Activated CD4-positive, CD25-positive, alpha-beta regulatory T cell treated with anti-CD3 and anti-CD28 coated beads, Interleukin-2, amount 50 U/mL, for 16 hours (primary cell): ENCODE measurements at regions not wholly inside any gene's neighbourhood (a gene's known extent, or its start where the extent isn't known, plus 50 kb on each side); places are given as distances from the start of the nearest gene placed in this dataset.

Experiments used
- DNase-seq: peaks from one replicate; pipeline ENCODE4 v3.0.0-alpha.2; 2020; ENCODE audit warnings: low read depth, low spot score

DNA sequence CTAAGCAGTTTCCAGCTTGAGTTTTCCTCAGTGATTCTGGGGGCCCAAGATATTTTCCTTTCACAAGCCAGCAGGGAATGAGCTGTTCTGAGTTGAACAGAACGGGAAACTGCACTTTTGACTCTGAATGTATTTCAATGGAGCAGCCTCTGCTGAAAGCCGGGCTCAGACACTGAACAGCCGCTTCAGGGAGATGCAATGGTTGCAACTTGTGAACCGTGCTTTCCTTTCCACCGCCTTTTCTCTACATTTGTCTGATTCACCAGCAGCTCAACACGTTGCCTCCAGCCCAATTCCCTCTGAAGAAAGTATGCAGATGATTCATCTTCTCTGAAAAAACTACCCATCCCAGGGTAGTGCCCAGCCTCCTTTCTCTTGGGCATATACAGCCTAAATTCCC lies 119.3 kb upstream of the PKDCC start:
- DNase-seq: no peak

DNA sequence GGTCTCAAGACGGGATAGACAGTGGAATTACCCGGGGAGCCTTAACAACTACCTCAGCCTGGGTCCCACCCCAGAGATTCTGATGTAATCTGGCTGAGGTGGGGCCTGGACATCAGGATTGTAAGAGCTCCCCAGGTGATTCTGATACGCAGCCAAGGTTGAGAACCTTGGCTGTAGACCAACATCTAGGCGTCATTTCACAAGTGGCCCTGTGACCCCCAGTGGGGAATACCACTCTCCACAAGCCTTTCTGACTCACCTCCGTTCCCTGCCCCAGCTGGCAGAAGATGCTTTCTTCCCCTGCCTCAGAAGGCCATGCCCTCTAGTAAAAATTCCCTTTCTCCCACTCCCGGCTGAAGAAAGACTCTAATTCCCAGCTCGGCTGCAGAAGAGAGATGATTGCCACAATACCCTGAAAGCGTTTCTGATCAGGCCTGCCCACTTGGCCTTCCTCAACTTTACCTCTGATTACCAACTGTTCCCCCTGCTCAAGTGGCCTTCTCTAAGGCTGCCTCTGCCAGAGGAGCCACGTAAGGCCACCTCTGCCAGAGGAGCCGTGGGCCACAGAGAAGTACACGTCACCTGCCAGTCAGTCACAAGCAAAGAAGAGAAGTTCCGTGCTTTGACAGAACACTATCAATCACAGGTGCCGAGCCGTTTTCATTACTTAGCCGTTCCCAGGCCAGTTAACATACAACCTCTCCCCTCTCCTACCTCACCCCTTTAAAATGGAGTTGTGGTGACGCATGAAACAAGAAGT lies 116.8 kb upstream of the PKDCC start:
- DNase-seq: no peak

DNA sequence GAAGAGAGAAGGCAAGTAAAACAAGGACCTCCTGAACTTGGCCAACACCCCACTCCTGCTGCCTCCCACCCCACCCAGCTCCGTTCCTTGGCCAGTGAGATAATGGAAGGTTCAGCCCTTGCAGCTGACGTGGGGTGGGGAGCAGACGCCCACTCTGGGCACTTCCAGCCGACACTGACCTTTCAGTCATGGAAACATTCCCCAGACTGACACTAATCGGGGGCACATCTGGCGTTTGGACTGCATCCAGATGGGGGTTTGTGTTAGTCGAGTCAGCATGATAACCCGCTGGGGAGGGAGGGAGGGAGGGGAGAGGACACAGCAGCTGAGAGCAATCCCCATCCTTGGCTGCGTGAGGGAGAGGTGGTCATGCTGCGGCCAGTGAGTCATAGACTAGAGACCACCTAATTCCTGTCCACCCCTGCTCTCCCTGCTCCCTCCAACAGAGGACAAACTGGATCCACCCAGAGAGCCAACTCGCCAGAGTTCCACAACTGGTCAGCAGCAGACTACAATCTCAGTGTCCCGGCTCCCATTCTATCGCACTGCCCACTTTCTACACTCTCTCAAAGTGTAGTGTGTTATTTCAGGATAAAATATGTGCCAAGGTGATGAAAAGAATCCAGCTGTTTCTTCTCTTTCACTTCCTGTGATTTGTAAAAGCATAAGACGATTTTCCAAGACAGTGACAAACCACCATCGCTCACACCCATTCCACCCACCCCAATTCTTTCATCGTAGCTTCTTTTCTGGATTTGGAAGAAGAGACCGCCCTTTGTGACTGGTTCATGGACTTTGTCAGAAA lies 115.4 kb upstream of the PKDCC start:
- no peak for DNase-seq

DNA sequence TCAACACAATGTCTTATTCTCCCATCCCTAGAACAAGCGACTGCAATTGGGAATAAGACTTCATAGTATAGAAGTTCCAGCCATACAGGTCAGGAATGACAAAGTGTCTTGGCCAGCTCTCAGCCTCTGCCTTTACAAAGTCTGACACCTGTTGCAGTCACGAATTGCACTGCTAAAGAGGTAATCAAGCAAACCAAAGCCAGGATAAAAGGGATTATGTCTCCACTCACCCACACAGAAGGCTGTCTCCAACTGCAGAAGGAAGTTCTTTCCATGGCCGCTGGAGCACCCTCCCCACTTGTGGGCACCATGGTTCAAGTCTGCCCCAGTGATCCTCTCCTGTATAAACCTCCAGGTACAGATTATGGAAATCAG lies 114.8 kb upstream of the PKDCC start:
- no peak for DNase-seq

DNA sequence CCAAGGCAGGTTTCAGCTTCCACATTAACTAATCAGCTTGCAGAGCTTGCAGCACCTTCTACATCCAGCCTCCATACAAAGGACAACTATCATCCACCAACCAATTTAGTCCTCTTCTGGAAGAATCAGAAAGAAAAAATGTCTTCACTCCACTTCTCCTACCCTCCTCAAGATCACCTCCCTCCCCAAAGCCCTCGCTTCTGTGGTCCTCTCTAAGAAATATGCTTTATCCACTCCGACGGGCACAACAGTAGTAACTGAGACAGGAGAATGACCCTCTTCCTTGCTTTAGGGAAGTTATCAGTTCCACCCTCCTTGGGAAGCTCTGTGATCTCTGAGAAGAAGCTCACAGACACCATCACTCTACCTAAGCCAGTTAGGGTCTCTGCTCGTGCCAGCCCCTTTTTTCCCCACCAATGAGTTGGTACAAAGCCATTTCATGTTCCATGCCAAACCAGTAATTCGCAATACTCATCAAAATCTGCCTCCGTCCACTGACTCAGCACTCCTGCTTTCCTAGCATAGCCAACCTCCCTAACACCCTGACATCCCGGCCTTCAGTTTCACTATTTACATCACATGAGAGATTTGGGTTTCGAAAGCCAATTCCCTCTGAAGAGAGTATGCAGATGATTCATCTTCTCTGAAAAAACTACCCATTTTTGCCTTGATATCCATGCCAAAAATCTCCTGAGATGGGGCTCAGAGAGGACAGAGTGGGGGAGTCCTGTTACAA lies 114.1 kb upstream of the PKDCC start:
- DNase-seq: no peak

DNA sequence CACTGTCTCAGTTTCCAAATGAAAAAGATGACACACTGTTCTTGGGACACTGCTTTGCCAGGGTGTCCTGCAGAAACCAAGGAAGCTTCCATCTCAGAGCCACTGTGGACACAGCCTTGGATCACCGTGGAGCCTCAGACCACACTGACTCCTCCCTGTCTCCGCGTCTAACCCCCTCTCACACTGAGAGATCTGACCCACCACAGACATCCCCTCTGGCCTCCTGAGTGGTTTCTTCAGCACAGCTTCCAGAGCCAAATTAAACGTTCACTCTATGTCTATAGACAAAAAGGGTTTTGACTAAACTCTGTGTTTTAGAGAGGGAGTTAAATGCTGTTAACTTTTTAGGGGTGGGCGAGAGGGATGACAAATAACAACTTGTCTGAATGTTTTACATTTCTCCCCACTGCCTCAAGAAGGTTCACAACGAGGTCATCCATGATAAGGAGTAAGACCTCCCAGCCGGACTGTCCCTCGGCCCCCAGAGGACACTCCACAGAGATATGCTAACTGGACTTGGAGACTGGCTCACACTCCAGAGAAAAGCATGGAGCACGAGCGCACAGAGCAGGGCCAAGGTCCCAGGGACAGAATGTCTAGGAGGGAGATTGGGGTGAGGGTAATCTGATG lies 113.4 kb upstream of the PKDCC start:
- DNase-seq: no peak

DNA sequence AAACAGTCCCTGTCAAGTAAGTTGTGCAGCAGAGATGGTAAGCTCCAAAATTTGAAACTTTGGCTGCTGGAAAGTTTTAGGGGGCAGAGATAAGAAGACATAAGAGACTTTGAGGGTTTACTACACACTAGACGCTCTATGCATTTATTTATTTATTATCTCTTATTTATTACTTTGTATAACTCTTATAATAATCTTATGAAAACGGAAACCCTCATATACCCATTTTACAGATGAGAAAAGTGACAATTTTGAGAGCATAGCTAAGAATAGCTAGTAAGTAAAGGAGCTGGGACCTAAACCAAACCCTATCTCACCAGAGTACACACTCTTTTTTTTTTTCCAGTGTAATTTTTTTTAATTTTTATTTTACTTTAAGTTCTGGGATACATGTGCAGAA lies 112.8 kb upstream of the PKDCC start:
- DNase-seq: no peak

DNA sequence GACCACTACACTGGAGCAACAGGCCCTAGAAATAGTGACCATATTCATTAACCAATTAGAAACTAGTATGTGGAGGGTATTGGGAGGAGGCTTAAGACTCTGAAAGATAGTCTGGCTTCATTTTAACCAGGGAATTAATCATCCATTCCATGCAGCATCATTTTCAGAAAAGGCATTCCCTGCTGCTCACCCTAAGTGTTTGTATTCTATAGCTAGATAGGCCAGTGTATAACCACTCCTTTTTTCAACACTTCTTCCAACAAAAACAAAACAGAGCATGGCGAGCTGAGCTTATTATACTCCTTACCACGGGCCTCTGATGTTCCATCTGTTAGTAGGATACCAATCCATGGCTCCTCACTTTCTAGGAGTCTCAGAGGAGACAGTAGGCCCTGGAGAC lies 112.0 kb upstream of the PKDCC start:
- DNase-seq: no peak

DNA sequence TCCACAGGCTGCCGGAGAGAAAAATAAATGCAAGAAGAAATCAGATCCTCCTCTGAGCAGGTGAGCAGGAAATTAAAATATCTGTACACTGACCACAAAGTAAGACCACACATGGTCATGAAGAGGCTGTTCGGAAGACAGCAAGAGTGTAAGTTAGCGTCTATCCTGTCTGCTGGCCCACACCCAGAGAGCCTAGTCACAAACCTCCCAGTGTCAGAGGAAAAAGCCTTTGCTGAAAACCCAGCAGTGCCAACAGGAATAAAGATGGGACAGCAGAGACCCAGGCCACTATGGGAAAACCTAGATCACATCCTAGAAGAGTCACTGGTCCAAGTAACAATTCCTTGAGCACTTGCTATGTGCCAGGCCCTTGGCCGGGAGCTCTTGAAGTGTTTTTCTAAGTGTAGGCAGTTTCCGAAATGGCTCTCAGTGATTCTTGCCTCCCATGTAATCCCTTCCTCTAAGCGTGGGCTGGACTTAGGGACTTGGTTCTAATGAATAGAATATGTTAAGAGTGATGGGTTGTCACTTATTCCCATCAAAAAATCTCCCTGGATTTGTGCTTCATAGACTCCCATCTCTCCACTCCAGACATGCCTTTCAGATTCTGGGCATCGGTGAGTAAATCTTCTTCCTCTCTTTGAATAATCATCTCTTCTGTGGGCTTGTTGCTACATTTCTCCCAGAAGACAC lies 110.9 kb upstream of the PKDCC start:
- DNase-seq: no peak

DNA sequence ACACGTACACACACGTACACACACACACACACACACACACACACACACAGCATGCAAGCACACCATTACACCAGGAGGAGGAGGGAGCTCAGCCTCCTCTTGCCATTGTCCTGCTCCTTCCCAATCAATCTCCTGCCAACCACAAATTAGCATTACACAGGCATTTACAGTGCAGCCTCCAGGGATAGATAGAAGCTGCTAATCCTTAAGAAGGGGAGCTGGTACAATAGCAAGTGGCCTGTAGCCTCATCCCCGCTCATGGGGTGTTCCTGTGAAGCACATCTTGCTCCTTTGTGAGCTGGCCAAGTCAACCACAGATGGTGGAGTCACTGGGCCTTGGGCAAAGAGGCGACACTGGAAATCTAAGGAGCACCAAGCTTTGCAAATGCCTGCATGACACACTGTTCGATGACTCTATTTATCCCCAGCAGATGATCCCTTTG lies 110.3 kb upstream of the PKDCC start:
- no peak for DNase-seq

DNA sequence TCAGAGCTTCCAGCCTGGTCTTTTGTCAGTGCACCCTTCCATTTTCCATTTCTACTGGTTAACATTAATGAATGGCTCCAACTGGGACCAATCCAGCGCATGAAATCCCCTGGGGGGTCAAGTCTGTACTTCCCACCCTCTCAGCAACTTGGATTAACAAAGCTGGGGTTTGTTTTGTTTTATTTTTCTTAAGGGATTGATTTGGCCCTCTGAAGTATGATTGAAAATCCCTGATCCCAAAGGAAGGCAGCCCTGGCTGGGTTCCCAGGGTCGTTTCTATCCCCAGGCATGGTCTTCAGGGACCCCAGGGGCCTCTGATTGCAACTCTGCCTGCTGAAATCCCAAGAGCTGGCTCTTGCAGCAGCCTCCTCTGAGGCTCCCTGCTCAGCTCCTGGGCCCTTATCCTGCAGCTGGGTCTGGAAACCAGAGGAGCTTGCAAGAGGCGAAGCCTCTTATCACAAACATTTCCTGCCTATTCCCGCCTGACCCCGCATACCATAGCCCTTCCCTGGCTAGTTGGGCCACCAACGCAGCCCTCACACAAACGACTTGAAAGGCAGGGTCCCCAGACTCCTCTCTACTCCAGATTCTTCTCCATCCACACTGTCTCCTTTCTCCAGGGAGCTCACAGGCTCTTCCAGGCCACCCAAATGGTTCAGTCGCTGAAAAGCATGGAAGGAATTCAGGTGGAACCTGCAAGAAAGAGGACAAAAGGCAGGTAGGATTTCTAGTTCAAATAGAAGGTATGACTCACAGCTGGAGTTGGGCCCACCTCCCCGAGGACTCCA lies 109.7 kb upstream of the PKDCC start:
- DNase-seq: no peak

DNA sequence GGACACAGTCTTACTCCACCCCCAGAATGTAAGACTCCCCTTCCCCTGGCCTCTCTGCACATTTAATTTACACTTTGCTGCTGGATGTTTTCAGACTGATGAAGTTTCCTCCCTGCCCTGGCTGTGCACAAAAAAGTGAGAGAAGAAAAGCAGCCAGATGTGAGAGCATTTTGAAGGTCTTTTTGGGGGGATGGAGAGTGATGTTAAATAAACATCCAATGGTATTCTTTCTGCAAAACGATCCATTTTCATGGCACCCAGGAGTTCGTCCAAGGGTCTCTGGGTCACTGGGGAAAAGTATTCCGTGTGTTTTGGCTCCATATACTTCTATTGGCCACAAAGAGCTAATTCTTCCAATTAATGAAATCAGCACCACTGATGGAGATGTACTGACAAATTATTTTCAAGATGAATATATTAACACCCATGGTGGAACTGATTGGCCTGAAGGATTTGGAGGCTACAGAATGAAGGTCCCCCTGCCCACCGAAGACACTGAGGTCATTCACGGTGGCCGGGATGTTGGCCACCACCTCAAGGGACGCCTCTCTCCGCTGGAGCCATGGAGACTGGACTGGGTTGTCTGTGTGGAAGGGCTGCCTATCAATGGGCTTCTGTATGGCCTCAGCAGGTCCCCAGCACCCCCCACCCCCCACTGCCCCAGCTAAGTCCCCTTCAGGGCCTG lies 107.6 kb upstream of the PKDCC start:
- DNase-seq: no peak

DNA sequence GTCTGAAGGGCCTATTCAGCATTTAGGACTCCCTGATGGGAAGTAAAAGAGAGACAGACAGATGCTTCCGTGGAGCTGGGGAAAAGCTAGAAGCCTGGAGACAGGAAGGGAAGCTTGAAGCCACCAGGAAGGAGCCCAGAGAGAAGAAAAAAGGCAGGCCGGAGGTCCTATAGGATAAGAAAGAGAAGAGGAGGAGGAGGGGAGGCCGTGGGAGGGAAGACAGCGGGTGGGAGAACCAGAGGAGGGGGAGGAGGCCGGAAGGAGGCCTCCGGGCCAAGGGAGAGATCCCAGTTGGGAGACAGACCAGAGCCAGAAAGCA lies 107.1 kb upstream of the PKDCC start:
- DNase-seq: no peak

DNA sequence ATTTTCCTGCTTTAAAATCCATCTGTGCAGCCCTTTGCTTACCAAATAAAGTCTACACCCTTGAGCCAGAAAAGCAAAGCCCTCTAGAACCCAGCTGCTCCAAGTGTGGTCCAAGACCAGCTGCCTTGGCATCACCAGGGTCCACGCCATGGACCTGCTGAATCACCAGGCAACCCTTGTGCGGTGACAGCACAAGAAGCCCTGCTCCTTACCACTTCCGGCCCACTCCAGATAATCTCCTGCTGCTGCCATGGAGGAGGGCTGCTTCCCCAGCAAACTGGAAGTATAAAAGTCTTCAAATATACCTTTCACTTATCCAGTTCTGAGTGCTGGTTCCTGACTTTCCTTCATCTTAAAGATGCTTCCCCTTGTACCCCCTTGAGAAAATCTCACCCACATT lies 106.0 kb upstream of the PKDCC start:
- DNase-seq: no peak

DNA sequence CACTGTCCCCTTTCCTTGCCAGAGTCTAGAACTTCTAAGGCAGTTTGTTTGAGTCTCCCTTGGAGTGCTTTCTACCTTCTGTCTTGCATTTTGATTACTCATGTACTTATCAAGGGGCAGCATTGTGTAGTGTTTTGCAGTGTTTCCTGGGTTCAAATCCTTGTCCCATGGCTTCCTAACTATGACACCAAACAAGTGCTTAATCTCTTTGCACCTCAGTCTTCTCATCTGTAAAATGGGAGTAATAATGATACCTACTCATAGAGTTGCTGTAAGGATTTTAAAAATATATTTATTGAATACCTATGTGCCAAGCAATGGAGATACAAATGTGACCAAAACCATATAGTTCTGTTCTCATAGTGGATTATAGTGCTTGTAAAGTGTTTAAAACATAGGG lies 105.5 kb upstream of the PKDCC start:
- no peak for DNase-seq

DNA sequence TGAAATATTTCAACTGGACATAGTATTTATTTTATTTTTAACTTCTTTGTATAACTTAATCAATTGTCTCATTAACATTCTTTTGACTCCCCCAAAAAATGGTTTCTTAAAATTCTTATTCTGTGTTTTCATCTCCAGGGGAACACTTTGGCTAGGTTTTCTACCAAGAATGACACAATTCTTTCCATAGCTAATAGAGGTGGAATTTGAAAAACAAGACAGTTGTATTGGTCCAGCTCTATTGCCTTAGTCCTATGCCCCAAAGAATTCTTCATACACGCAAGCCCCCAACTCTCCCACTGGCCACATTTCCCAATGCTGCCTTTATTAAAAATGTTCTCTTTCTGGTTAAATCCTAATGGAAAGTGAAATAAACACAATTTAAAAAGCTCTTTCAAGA lies 104.7 kb upstream of the PKDCC start:
- DNase-seq: no peak

DNA sequence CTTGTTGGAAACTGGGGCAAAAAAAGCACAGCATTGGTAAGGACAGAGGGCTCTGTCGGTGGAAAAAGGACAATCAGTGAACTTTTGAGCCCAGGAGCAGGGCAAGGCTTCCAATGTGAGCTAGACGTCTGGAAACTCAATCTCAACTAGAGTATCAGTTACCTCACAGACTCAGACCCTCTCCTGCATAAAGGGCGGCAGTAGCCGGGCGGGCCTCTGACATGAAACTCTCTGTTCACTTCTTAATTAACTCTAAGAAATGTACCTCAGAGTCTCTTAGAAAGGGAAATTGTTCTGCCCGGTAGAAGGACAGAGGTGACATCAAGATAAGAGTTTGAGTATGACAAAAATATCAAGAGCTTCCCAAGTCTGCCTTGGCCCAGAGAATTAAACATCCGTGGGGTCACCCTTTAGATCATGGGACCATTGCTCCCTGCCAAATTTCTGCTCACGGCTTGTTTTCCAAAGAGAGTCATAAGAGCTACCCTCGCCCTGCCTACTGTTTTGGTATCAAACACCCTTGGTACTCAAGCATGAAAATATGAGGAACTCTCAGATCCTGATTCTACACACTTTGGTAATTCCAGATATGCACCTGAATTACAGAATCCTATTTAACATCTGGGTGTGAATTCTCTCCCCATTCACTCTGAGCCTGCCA lies 103.5 kb upstream of the PKDCC start:
- DNase-seq: no peak

DNA sequence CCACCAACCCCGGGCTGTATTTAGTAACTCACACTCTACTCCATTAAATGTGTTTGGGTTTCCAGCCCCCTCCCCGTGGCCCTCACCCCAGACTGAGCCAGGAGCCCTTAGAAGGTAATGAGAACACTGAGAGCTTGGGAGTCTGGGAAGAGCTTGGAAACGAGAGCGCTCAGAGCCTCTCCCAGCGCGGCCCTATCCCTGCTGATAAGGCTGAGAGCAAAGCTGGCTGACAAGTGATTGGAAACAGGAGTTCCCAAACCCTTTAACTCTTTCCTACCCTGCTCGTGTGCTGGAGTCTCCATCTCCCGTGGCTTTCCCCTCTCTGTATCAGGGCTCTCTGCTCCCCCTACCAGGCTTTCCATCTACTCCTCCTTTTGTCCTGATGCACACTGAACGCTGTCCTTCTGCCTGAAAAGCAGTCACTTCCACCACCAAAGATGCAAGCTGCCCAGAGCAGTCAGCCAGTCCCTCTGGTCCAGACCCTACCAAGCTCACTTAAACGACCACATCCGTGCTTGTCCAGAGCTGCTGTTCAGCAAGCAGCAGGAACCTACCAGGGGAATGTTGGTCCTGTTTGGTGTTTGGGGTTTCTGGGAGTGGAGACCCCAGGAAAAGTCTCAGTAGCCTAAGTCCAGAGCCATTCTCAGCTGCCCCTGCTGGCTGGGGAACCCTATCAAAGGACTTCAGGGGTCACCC lies 100.0 kb upstream of the PKDCC start:
- no peak for DNase-seq

DNA sequence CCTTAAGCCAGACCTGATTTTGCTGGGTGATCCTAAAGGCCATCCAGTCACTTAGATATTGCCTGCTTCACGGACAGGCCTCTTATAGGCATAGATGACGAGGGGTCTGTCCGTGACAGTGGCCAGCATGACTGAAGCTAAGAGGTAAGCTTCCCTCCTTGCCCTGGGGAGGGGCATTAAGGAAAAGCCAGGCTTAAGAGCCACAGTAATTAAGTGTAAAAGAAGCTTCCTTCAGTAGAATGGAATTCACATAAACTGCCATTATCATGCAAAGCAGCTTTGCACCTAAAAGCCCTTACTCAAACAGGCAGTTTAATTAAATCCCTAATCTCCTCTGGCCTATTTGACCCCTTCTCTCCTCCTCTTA lies 99.4 kb upstream of the PKDCC start:
- no peak for DNase-seq
